ENCODE measurements at regions not wholly inside any gene's neighbourhood (a gene's known extent, or its start where the extent isn't known, plus 50 kb on each side); places are given as distances from the start of the nearest gene placed in this dataset.
A peak's percentile ranks its signal among the peaks of the same experiment; 100 is the strongest.

DNA sequence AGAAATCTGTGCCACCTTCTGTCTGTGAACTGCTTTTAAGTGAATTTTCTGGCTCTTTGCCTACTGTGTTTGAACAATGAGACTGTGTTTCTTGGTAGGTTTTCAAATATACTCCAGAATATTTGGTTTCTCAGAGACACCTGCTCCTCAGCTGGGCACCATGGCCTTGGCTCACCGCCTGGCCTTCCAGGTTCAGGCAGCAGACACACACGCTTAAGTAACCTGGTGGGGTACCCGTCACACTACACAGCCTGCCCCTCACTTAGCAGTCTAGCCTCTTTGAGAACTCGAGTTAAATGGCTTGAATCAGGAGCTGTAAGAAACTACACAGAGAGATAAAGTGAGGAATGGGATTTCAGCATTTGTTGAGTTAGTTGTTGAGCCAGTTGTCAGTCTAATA is 530.5 kb downstream of the MTRR start:
- FAIRE-seq, result no peak

DNA sequence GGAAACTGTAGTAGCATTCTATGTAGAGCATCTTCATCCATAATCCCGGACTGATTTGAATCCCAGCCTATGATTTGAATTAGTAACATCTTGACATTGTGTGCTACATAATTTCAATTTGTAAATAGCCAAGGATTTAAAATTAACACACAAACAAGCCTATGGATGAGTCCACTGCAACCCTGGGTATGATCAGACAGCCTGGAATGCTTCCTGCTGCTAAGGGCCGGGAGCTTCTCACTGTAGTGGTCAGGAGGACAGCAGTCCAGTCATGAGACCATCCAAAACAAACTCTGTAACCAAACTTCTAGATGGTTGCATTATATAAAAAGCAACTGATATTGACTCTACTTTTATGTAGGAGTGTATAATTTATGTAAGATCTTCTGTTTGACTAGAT is 539.3 kb downstream of the MTRR start:
- no peak for FAIRE-seq

- FAIRE-seq, result no peak
These were observed 541.7 kb downstream of the MTRR start for GRCh38 chr5:8410618-8411017.

DNA sequence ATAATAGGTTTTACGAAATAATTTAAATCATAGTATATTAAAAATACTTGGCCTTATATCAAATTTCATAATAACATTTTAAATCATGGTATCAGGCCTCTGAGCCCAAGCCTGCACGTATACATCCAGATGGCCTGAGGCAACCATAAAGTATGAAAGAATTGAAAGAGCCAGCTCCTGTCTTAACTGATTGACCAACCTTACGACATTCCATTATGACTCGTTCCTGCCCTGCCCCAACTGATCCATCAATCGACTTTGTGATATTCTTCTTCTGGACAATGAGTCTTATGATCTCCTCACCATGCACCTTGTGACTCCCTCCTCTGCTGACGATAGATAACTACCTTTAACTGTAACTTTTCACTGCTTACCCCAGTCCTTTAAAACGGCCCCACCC is 545.0 kb downstream of the MTRR start:
- no peak for FAIRE-seq

DNA sequence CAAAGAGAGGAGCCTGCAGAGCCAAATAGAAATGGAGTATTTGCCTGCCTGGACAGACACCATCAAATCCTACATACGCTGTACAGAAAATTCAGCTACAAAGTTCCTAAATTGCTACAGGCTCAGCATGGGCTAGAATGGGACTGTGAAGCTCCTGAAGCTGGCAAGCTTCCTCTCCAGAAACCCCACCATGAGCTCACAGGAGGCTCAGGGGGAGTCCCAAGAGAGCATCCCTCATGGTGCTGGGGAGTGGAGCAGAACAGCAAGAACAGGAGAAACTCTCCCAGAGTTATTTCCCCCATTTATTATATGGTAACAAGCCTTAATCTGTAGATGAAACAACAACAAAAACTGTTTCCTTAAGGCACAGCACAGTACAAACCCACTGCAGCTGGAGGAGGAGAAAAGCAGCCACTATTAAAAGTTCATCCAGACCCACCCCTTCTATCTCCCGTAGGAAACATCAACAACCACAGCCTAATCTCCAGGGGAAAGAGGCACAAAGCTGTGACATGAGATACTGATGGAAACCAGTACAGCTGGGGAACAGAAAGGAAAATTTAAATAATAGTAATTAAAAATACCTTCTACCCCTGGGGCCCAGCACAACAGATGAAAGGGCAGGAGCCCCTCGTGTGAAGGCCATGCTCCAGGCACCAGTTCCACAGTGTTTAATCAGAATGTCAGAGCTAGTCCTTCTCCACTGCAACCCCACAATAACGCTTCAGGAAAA is 548.5 kb downstream of the MTRR start:
- FAIRE-seq, result no peak

GRCh38 chr5:8418049-8418426 is 549.1 kb downstream of the MTRR start:
- no peak for FAIRE-seq

DNA sequence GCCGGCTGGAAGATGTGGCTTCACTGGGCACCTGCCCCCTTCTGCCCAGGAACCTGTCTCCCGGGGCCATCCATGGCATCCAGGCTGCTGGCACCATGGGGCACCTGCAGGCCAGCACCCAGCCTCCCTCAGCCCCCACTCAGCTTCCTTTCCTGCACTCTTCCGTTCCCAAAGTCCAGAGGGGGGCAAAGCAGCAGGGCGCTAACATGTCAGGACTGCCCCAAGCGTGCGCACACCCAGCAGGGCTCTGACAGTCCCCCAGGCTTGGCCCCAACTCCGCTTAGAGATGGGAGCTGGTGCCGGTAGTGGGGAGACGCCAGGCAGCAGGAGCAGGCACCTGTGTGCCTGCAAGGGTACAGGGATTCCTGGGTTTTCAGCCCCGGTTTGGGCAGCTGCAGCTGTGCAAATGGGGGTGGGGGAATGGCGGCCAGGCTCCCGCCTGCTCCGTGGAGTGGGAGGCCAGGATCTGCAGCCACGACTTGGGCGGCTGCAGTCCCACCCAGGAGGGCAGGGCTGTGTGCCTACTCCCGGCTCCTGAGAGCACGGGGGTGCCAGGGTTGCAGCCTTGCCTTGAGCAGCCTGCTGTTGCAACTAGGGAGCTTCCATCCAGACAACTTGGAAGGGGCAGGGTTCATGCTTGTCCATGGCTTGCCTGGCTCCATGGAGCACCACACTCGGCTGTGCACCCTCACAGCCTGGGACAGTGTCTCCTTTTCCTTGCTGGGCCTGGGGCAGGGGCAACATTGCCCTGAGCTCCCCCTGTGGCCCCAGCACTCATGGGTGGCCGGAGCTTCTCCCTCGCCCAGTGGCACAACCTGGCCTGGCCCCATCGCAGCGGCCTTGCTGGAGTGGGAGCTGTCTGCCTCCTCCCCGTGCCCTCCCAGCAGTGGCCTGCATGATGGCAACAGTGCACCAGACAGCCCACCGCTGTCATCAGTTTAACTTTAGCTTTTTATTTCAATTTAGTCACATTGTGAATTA is 561.1 kb downstream of the MTRR start:
- no peak for FAIRE-seq

DNA sequence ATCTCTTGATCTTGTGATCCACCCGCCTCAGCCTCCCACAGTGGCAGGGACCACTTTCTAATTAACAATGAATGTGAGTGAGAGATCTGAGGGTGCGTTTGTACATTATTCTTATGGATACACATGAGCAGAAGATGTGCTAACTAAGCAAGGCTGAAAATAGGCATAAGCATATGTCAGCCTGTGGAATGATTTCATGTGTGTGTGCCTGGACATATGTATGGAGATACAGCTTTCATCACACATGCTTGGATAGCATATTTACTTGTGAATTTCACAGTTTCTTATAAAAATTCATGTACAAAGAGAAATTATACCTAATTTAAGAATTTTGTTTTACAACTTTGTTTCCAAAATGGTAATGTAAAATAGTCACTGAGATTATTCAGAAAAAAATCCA is 565.6 kb downstream of the MTRR start:
- FAIRE-seq, result no peak

DNA sequence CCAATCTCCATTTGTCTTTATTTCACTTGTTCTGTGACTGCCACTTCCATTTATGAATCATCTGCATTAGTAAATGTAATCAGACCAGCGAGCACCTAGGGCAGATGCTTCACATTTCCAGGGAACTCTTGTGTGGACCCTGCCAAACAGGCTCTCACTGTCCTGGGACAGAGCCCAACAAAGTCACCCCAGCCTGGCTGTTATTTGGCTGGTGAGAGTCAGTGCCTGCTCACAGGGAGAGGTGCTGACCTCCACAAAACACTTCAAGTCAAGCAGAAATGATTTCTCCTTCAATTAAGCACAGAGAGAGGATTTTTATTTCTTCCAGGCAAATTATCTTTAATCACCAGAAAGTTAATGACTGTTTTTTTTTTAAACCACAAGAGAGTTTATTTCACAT is 568.0 kb downstream of the MTRR start:
- no peak for FAIRE-seq

- no peak for FAIRE-seq
These were observed 576.2 kb downstream of the MTRR start for GRCh38 chr5:8445139-8445538.

DNA sequence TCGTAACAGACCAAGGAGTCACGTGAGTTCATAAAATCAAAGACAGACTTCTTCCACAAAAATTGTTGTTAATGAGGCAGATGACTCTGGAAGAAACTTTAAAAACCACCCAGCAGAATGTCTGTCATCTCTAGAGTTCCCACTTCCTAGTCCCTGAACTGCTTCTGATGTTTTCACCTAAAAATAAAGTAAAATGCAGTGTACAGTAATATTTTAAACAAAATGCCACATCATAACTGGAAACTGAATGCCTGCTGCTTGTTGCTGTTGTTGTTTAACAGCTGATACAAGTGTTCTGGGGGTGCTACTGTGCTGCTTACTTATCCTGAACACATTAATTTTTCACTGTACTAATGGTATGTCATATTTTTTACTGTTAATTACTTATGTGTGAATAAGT is 577.2 kb downstream of the MTRR start:
- FAIRE-seq, result no peak

GRCh38 chr5:8456846-8457186 is 587.9 kb downstream of the MTRR start:
- no peak for FAIRE-seq

GRCh38 chr5:8457187-8458037 is 588.5 kb downstream of the MTRR start:
- FAIRE-seq, result peak; percentile 36

DNA sequence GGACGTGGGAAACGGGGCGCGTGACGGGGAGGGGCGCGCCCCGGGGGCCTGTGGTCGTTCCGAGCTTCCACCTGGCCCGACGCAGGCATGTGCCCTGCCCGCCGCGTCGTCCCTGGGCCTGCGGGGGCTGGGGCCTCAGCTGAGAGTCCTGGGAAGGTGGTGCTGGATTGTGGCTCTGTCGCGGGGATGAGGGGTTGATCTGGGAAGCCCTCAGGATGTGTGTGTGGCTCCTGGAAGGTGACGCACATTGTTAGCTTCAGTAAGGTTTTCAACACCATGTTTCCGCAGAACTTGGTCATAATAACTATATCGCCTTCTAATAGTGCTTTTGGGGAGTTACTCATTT is 589.1 kb downstream of the MTRR start:
- FAIRE-seq, result no peak

DNA sequence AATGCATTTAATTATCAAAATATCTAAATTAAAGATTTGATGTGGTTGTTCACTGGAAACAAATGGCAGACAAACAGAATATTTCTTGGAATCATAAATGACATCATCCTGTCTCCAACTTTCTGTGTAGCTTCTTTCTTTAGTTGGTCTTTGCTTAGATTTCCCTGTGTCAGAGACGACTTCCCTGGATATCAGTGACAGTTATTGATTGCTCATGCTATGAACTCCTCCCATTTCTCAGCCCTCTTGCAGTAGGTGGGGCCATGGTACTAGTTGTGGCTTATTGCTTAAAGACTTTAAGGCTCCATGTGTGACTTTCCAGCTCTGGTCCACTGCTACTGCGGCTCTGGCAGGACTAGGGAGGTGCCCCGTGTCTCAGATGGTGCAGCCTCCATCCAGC is 592.6 kb downstream of the MTRR start:
- FAIRE-seq, result no peak

DNA sequence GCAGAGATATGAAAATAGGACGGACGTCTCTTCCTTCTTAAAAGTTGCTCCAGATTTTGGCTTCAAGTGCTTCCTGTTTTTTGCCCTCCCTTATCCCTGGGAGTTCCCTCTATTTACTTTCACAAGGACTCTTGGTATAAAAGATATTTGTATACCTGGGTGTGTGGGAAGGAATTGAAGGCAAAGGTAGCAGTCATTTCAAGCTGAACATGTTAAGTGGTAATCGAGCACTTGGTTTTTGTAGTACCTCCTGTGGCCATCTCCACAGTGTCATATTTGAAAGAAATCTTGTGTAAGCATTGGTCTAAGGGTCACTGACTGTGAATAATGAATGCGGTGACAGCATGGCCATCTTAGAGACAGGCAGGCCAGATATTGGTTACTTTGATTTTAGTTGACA is 593.6 kb downstream of the MTRR start:
- FAIRE-seq, result no peak

DNA sequence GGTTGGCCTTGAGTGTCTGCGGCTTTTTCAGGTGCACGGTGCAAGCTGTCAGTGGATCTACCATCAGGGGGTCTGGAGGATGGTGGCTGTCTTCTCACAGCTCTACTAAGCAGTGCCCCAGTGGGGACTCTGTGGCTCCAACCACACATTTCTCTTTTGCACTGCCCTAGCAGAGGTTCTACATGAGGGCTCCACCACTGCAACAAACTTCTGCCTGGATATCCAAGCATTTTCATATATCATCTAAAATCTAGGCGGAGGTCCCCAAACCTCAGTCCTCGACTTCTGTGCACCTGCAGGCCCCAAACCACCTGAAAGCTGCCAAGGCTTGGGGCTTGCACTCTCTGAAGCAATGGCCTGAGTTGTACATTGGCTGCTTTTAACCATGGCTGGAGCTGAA is 601.5 kb downstream of the MTRR start:
- FAIRE-seq, result no peak

DNA sequence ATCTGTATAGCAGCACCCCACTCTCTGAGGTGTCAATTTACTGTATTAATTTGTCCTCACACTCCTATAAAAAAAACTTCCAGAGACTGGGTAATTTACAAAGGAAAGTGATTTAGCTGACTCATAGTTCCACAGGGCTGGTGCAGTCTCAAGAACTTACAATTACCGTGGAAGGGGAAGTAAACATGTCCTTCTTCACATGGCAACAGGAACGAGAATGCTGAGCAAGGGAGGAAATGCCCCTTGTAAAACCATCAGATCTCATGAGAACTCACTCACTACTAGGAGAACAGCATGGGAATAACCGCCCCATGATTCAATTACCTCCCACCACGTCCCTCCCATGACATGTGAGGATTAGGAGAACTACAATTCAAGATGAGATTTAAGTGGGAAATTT is 602.6 kb downstream of the MTRR start:
- no peak for FAIRE-seq

DNA sequence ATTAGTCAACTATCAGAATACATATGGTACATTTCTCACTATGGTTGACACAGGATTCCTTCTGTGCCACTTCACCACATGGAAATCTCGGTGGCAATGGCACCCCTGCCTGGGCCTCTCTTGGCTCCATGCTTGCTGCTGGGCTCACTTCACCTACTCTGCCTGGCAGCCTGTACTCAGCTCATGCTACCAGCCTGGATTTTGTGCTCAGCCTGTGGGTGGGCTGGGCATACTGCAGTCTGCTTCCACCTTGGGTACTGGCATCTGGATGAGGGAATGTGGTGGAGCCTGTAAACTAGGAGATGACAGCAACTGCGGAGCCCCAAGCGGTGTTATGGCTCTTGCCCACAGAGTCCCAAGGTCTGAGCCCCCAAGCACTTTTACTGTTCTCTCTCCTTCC is 604.1 kb downstream of the MTRR start:
- FAIRE-seq, result no peak

- FAIRE-seq, result no peak
These were observed 605.0 kb downstream of the MTRR start for GRCh38 chr5:8473827-8474568.

DNA sequence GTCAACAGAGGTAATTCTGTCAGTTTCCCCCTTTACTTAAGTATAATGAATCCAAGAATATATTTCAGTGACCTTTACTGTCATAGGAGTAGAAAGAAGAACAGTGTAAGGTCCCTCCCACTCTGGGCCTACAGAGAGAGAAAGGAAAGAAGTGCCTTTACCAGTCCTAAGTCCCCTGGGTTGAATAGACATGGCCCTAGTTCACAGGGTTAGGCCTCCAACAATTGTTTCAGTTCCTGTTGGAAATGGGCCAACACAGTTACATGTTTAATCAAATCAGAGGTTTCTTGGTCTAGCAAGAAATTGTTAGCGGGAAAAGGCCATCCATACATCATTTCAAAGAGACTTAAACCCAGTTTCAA is 605.6 kb downstream of the MTRR start:
- FAIRE-seq, result no peak

GRCh38 chr5:8478326-8478725 is 609.4 kb downstream of the MTRR start:
- FAIRE-seq, result no peak

DNA sequence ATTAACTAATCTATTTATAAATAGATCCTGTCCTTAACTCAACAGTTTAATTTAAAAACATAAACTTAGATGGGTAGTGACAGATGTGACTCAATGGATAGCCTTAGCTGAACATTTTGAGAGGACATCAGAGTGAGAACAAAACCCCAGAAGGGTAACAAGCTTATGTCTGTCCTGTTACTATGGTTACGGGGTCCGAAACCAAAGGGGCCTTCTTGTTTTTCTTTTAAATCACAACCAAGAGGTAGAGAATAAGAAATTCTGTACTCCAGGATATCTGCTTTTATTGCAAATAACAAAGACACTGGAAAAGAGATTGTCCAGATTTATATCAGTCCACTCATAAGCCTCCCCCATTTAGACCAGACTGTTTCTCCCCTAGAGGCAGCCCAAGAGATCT is 612.1 kb downstream of the MTRR start:
- FAIRE-seq, result no peak

Measured in colon (tissue), 2 donors.